ENCODE measurements at regions not wholly inside any gene's neighbourhood (a gene's known extent, or its start where the extent isn't known, plus 50 kb on each side); places are given as distances from the start of the nearest gene placed in this dataset.
"Not testable (repeated sequence)": the region's sequence is repeated elsewhere in the genome, so short reads cannot be mapped to it uniquely, and the experiment has no call there.

- Mint-ChIP-seq H3K4me1 (ENCODE audit: low read depth) (peaks cover 6% of the 10 kb centered on the region), H3K4me3 (ENCODE audit: low read depth) (no peak overlapping the region), H3K36me3 (ENCODE audit: insufficient read depth) (no peaks in the 10 kb centered on the region), H3K27me3 (no peaks in the 10 kb centered on the region), H3K27ac (no peak overlapping the region), H3K9me3 (ENCODE audit: low read depth) (peaks cover 3% of the 10 kb centered on the region)
- TF ChIP-seq CTCF (IDR thresholded peaks at IDR 0.05; ENCODE audit: unreplicated experiment): no peak
- no peak for DNase-seq (ENCODE audit: low spot score, unreplicated experiment)
Measured at GRCh38 chr3:144879701-144880100, 908.1 kb downstream of the DIPK2A start.

GRCh38 chr3:144893980-144894379 lies 922.4 kb downstream of the DIPK2A start:
- no peak for TF ChIP-seq CTCF (IDR thresholded peaks at IDR 0.05; ENCODE audit: unreplicated experiment)
- Mint-ChIP-seq H3K9me3 (ENCODE audit: low read depth) (no peaks in the 10 kb centered on the region), H3K27me3 (no peaks in the 10 kb centered on the region), H3K4me3 (ENCODE audit: low read depth) (no peak overlapping the region), H3K4me1 (ENCODE audit: low read depth) (no peaks in the 10 kb centered on the region), H3K27ac (no peak overlapping the region), H3K36me3 (ENCODE audit: insufficient read depth) (no peaks in the 10 kb centered on the region)
- no peak for DNase-seq (ENCODE audit: low spot score, unreplicated experiment)

- no peak overlapping the region for H3K4me3 Mint-ChIP-seq (ENCODE audit: low read depth)
- H3K27me3 Mint-ChIP-seq: no peaks in the 10 kb centered on the region
- no peaks in the 10 kb centered on the region for H3K36me3 Mint-ChIP-seq (ENCODE audit: insufficient read depth)
- no peaks in the 10 kb centered on the region for H3K4me1 Mint-ChIP-seq (ENCODE audit: low read depth)
- no peaks in the 10 kb centered on the region for H3K9me3 Mint-ChIP-seq (ENCODE audit: low read depth)
- no peak for TF ChIP-seq CTCF (IDR thresholded peaks at IDR 0.05; ENCODE audit: unreplicated experiment)
- no peak overlapping the region for H3K27ac Mint-ChIP-seq
- DNase-seq (ENCODE audit: low spot score, unreplicated experiment): no peak
Measured at GRCh38 chr3:144894576-144894975, 923.0 kb downstream of the DIPK2A start.

GRCh38 chr3:144900366-144900765 lies 928.7 kb downstream of the DIPK2A start:
- H3K4me3 Mint-ChIP-seq (ENCODE audit: low read depth): no peak overlapping the region
- no peak overlapping the region for H3K27ac Mint-ChIP-seq
- no peak for TF ChIP-seq CTCF (IDR thresholded peaks at IDR 0.05; ENCODE audit: unreplicated experiment)
- DNase-seq (ENCODE audit: low spot score, unreplicated experiment): no peak
- no peaks in the 10 kb centered on the region for H3K4me1 Mint-ChIP-seq (ENCODE audit: low read depth)
- H3K27me3 Mint-ChIP-seq: no peaks in the 10 kb centered on the region
- H3K36me3 Mint-ChIP-seq (ENCODE audit: insufficient read depth): no peaks in the 10 kb centered on the region
- peaks cover 13% of the 10 kb centered on the region for H3K9me3 Mint-ChIP-seq (ENCODE audit: low read depth)

GRCh38 chr3:144907581-144907980 lies 936.0 kb downstream of the DIPK2A start:
- not testable (repeated sequence) for H3K36me3 Mint-ChIP-seq (ENCODE audit: insufficient read depth); H3K27me3 Mint-ChIP-seq; H3K27ac Mint-ChIP-seq; H3K4me3 Mint-ChIP-seq (ENCODE audit: low read depth); DNase-seq (ENCODE audit: low spot score, unreplicated experiment); H3K4me1 Mint-ChIP-seq (ENCODE audit: low read depth)
- peaks cover 24% of the 10 kb centered on the region for H3K9me3 Mint-ChIP-seq (ENCODE audit: low read depth)

- peaks cover 12% of the 10 kb centered on the region for H3K9me3 Mint-ChIP-seq (ENCODE audit: low read depth)
- H3K4me1 Mint-ChIP-seq (ENCODE audit: low read depth): peaks cover 3% of the 10 kb centered on the region
- no peak for DNase-seq (ENCODE audit: low spot score, unreplicated experiment)
- peaks cover 2% of the 10 kb centered on the region for H3K36me3 Mint-ChIP-seq (ENCODE audit: insufficient read depth)
- TF ChIP-seq CTCF (IDR thresholded peaks at IDR 0.05; ENCODE audit: unreplicated experiment): no peak
- H3K27me3 Mint-ChIP-seq: no peaks in the 10 kb centered on the region
- H3K4me3 Mint-ChIP-seq (ENCODE audit: low read depth): no peak overlapping the region
- no peak overlapping the region for H3K27ac Mint-ChIP-seq
Measured at GRCh38 chr3:144912968-144913367, 941.3 kb downstream of the DIPK2A start.

Measured in progenitor cell of endocrine pancreas (in vitro differentiated cells).